A673 (cell line): ENCODE measurements at regions not wholly inside any gene's neighbourhood (a gene's known extent, or its start where the extent isn't known, plus 50 kb on each side); places are given as distances from the start of the nearest gene placed in this dataset.

ENCODE experiments used
- EZH2 ChIP-seq: fragments of 200-600 bp; sonication (generic); IDR thresholded peaks from 2 replicates; pipeline ENCODE4 v1.6.1; 2017; ENCODE audit warnings: borderline replicate concordance, low read depth, mild to moderate bottlenecking, mixed read lengths, antibody characterized with exemption, low read length; ENCODE audit not compliant: poor library complexity, severe bottlenecking
- TF ChIP-seq, protein P1 (sequence below): fragments of 300-800, 200-600 bp; sonication (generic); conservative IDR thresholded peaks from 2 replicates; pipeline ENCODE4 v1.5.1; 2017; ENCODE audit warnings: low read depth, mild to moderate bottlenecking, antibody characterized with exemption, low read length, moderate library complexity, mixed read lengths

DNA sequence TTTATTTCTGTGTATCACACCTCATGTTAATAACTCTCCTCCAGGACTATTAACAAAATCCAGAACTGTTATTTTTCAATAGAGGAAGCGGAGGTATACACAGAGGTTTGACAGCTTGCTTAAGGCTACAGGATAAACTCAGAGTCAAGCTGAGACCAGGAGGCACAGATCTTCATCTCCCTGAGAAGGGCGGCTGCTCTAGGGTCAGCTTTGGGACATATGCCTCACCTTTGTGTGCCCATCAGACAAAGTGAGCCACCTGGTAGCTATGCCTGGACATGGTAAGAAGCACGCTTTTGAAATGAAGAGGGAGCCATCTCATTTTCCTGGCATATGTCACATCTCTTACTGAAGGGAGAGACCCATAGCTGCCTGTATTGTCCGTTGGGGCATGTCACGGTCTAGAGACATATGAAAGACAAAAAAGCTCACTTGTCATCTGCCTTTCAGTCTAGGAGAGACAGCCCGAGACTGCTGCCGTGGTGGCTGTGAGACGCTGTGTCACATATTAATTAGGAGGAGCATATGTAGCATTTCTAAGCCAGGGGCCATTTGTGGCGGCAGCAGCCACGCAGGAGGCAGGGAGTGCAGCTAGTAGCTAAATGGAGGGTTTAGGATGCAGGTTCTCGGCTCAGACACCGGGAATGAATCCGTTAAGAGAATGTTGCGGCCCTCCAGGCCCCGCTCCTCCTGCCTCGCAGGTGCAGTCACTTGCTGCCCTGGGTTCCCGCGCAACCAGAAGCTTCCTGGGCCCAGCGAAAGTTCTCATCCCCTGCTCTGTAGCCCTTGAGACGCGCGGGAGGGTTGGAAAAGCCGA, 161.3 kb upstream of the C1orf21 start:
- TF ChIP-seq, protein P1, sequence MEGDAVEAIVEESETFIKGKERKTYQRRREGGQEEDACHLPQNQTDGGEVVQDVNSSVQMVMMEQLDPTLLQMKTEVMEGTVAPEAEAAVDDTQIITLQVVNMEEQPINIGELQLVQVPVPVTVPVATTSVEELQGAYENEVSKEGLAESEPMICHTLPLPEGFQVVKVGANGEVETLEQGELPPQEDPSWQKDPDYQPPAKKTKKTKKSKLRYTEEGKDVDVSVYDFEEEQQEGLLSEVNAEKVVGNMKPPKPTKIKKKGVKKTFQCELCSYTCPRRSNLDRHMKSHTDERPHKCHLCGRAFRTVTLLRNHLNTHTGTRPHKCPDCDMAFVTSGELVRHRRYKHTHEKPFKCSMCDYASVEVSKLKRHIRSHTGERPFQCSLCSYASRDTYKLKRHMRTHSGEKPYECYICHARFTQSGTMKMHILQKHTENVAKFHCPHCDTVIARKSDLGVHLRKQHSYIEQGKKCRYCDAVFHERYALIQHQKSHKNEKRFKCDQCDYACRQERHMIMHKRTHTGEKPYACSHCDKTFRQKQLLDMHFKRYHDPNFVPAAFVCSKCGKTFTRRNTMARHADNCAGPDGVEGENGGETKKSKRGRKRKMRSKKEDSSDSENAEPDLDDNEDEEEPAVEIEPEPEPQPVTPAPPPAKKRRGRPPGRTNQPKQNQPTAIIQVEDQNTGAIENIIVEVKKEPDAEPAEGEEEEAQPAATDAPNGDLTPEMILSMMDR: no peak
- TF ChIP-seq EZH2: no peak
